Right lobe of liver (tissue), 4 donors: ENCODE measurements at regions not wholly inside any gene's neighbourhood (a gene's known extent, or its start where the extent isn't known, plus 50 kb on each side); places are given as distances from the start of the nearest gene placed in this dataset.

ENCODE experiments used
- POLR2A ChIP-seq: fragments of 450-650 bp; IDR thresholded peaks from one replicate; pipeline ENCODE4 v1.6.1; 2017; ENCODE audit warnings: antibody characterized with exemption, mild to moderate bottlenecking
- TF ChIP-seq, protein P1 (sequence below), 4 donors: fragments of 200-600 bp in 3 of 4; fragments of 450-650 bp in 1 of 4; IDR thresholded peaks; one replicate each; pipeline versions ENCODE4 v1.5.1 to v1.8.0; 2016 to 2022; ENCODE audit warnings: antibody characterized with exemption in 4 of 4, mild to moderate bottlenecking in 2 of 4
- donor health status: DM: no; HTN: no; CAD: no.
- donor health status: DM: no; HTN: no; CAD: no.
- donor health status: DM: no; HTN: yes; CAD: no.

- no peak for TF ChIP-seq POLR2A
- TF ChIP-seq, protein P1, sequence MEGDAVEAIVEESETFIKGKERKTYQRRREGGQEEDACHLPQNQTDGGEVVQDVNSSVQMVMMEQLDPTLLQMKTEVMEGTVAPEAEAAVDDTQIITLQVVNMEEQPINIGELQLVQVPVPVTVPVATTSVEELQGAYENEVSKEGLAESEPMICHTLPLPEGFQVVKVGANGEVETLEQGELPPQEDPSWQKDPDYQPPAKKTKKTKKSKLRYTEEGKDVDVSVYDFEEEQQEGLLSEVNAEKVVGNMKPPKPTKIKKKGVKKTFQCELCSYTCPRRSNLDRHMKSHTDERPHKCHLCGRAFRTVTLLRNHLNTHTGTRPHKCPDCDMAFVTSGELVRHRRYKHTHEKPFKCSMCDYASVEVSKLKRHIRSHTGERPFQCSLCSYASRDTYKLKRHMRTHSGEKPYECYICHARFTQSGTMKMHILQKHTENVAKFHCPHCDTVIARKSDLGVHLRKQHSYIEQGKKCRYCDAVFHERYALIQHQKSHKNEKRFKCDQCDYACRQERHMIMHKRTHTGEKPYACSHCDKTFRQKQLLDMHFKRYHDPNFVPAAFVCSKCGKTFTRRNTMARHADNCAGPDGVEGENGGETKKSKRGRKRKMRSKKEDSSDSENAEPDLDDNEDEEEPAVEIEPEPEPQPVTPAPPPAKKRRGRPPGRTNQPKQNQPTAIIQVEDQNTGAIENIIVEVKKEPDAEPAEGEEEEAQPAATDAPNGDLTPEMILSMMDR (IDR thresholded peaks at IDR 0.05), result no peak
These were observed 291.6 kb upstream of the CBLB start for GRCh38 chr3:106160396-106160795.
